Osteocyte (in vitro differentiated cells): ENCODE measurements at regions not wholly inside any gene's neighbourhood (a gene's known extent, or its start where the extent isn't known, plus 50 kb on each side); places are given as distances from the start of the nearest gene placed in this dataset.

Experiments
- DNase-seq: peaks from one replicate; pipeline ENCODE4 v3.0.0; 2021; ENCODE audit warnings: mixed read lengths; ENCODE audit not compliant: unreplicated experiment; ENCODE audit errors: extremely low spot score
- H3K27ac Mint-ChIP-seq: one replicate; pipeline ENCODE4 v1.8.0; 2021; ENCODE audit warnings: mild to moderate bottlenecking, mixed read lengths; ENCODE audit not compliant: unreplicated experiment
- H3K27me3 Mint-ChIP-seq: one replicate; pipeline ENCODE4 v1.8.0; 2021; ENCODE audit warnings: mixed read lengths; ENCODE audit not compliant: unreplicated experiment
- H3K36me3 Mint-ChIP-seq: one replicate; pipeline ENCODE4 v1.8.0; 2021; ENCODE audit warnings: mixed read lengths; ENCODE audit not compliant: unreplicated experiment
- H3K4me1 Mint-ChIP-seq: one replicate; pipeline ENCODE4 v1.8.0; 2021; ENCODE audit warnings: mixed read lengths; ENCODE audit not compliant: unreplicated experiment
- H3K4me3 Mint-ChIP-seq: one replicate; pipeline ENCODE4 v1.8.0; 2021; ENCODE audit warnings: mild to moderate bottlenecking, moderate library complexity, mixed read lengths; ENCODE audit not compliant: unreplicated experiment
- H3K9me3 Mint-ChIP-seq: one replicate; pipeline ENCODE4 v1.8.0; 2021; ENCODE audit warnings: mixed read lengths; ENCODE audit not compliant: unreplicated experiment
- TF ChIP-seq, protein P1 (sequence below): fragments of 200-600 bp; sonication (generic); IDR thresholded peaks from 2 replicates; pipeline ENCODE4 v1.5.0; 2021; ENCODE audit warnings: antibody characterized with exemption, mild to moderate bottlenecking, moderate library complexity

DNA sequence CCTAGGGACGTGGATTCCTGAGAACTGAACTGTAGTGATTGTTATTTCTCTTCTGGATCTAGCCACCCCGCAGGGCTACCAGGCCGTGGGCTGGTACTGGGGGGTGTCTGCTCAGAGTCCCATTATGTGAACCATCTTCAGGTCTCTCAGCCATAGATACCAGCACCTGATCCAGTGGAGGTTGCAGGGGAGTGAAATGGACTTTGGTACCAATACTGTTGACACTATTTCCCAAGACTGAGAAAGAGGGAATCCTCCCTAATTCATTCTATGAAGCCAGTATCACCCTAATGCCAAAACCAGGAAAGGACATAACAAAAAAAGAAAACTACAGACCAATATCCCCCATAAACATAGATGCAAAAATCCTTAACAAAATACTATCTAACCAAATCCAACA lies 237.0 kb upstream of the AGTR1 start:
- TF ChIP-seq, protein P1, sequence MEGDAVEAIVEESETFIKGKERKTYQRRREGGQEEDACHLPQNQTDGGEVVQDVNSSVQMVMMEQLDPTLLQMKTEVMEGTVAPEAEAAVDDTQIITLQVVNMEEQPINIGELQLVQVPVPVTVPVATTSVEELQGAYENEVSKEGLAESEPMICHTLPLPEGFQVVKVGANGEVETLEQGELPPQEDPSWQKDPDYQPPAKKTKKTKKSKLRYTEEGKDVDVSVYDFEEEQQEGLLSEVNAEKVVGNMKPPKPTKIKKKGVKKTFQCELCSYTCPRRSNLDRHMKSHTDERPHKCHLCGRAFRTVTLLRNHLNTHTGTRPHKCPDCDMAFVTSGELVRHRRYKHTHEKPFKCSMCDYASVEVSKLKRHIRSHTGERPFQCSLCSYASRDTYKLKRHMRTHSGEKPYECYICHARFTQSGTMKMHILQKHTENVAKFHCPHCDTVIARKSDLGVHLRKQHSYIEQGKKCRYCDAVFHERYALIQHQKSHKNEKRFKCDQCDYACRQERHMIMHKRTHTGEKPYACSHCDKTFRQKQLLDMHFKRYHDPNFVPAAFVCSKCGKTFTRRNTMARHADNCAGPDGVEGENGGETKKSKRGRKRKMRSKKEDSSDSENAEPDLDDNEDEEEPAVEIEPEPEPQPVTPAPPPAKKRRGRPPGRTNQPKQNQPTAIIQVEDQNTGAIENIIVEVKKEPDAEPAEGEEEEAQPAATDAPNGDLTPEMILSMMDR = no peak
- DNase-seq = no peak
- H3K4me3 Mint-ChIP-seq = no peak overlapping the region
- H3K36me3 Mint-ChIP-seq = no peaks in the 10 kb centered on the region
- peaks cover 3% of the 10 kb centered on the region for H3K4me1 Mint-ChIP-seq
- no peaks in the 10 kb centered on the region for H3K9me3 Mint-ChIP-seq
- H3K27me3 Mint-ChIP-seq = no peaks in the 10 kb centered on the region
- no peak overlapping the region for H3K27ac Mint-ChIP-seq

DNA sequence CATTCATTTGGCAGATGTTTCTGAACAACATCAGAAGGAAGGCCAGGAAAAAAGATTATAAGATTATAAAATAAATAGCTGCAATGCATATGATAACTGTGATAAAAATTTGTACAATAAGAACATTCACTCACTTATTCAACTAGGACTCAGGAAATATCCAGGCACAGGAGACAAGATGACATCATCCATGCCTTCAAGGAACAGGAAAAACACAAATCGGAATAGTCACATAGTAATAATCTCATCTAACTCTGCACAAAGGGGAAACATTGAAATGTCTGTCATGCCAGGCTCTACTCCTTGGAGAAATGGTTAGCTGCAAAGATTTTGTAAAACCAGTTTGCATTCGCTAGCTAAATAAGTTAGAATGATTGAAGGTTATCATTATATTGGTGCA lies 233.5 kb upstream of the AGTR1 start:
- H3K9me3 Mint-ChIP-seq = no peaks in the 10 kb centered on the region
- TF ChIP-seq, protein P1 = no peak
- no peak for DNase-seq

DNA sequence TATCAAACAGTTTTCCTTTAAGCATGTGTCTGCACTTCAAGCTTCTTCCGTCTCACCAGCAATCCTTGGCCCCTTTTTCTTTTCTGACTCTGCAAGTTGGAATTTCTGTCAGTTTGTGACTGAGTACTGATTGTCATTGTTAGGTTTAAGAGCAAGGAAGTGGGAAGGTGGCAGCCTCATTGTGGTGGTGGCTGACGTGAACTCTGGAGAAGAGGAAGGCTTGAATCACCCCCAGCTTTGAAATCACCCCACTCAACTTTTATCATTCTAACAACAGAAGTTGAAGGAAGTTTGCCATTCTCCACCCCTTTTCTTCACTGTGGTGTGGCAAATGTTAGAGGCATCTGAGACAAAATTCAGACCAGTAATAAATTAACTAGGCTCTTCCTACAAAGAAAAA lies 231.6 kb upstream of the AGTR1 start:
- no peak overlapping the region for H3K4me3 Mint-ChIP-seq
- H3K27ac Mint-ChIP-seq = no peak overlapping the region
- H3K4me1 Mint-ChIP-seq = peaks cover 3% of the 10 kb centered on the region
- no peak for DNase-seq
- TF ChIP-seq, protein P1 = no peak
- H3K9me3 Mint-ChIP-seq = no peaks in the 10 kb centered on the region
- H3K27me3 Mint-ChIP-seq = no peaks in the 10 kb centered on the region
- H3K36me3 Mint-ChIP-seq = no peaks in the 10 kb centered on the region

More for the DNA sequence above, 233.5 kb upstream of the AGTR1 start:
- Mint-ChIP-seq H3K4me3 (no peak overlapping the region), H3K4me1 (peaks cover 3% of the 10 kb centered on the region), H3K36me3 (no peaks in the 10 kb centered on the region), H3K27me3 (no peaks in the 10 kb centered on the region), H3K27ac (no peak overlapping the region)

DNA sequence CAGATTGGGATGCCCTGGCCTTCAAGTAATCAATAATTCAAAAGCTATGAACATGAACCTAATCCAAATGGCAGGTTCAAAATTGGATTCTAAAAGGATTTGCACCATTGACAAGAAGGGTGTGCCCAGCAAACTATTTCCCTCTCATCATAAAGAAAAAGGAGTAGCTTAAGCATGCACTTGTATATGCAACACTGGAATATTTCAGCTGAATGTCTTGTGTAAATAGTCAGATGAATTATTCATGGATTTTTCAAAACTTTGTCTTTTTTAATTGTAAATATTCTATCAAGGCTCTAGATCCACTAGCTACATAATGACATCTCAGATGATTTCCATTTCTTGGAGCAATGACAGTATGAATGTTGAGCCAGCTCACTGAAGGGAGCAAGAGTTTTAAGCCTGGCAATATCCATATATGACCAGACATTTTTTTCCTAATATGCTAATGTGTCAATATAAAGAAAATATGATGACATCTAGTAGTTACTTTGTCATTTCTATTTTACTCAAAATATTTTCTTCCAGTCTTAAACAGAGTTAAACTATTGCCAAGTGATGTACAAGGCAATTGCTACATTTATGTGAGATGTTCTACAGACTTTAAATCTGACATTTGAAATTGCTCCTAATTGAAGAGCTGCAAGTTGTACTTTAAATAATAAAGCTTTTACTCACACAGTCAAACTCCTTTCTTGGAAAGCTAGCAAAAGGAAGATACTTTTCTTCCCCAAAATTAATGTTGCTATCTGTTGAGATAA lies 230.5 kb upstream of the AGTR1 start:
- TF ChIP-seq, protein P1 = no peak
- H3K9me3 Mint-ChIP-seq = no peaks in the 10 kb centered on the region
- no peaks in the 10 kb centered on the region for H3K27me3 Mint-ChIP-seq
- no peak overlapping the region for H3K27ac Mint-ChIP-seq
- no peak overlapping the region for H3K4me3 Mint-ChIP-seq
- DNase-seq = no peak
- peaks cover 3% of the 10 kb centered on the region for H3K4me1 Mint-ChIP-seq
- H3K36me3 Mint-ChIP-seq = no peaks in the 10 kb centered on the region

DNA sequence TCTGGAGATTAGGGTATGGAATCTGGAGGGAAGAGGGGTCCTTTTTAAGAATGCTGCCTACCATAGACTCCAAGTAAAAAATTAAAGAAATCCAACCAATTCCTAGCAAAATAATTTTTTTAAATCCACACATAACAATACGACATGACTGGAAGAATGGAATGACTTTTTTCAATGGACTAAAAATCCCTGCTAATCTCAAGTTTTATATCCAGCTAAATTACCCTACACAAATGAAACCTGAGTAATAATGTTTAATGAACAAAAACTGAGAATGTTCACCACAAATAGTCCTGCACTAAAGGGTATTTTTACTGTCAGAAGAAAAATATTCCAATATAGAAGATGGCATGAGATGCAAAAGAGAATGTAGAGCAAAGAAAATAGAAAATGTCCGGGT lies 220.3 kb upstream of the AGTR1 start:
- no peak for DNase-seq
- TF ChIP-seq, protein P1 = no peak
- peaks cover 21% of the 10 kb centered on the region for H3K9me3 Mint-ChIP-seq
- peaks cover 5% of the 10 kb centered on the region for H3K36me3 Mint-ChIP-seq
- H3K27me3 Mint-ChIP-seq = no peaks in the 10 kb centered on the region
- H3K4me1 Mint-ChIP-seq = no peaks in the 10 kb centered on the region
- H3K27ac Mint-ChIP-seq = no peak overlapping the region
- no peak overlapping the region for H3K4me3 Mint-ChIP-seq
